OCI-LY1 (cell line): ENCODE measurements at regions not wholly inside any gene's neighbourhood (a gene's known extent, or its start where the extent isn't known, plus 50 kb on each side); places are given as distances from the start of the nearest gene placed in this dataset.

Experiments
- CTCF ChIP-seq: fragments of 200-600 bp; sonication (generic), shearing (Covaris generic); IDR thresholded peaks from 2 replicates; pipeline ENCODE4 v1.5.1; 2017; ENCODE audit warnings: mild to moderate bottlenecking, antibody characterized with exemption, low read length, moderate library complexity, mixed read lengths
- EZH2 ChIP-seq: fragments of 200-600 bp; sonication (generic), shearing (Covaris generic); IDR thresholded peaks from 2 replicates; pipeline ENCODE4 v1.8.0; 2017; ENCODE audit warnings: borderline replicate concordance, mixed run types, mild to moderate bottlenecking, antibody characterized with exemption, low read length, moderate library complexity, mixed read lengths

DNA sequence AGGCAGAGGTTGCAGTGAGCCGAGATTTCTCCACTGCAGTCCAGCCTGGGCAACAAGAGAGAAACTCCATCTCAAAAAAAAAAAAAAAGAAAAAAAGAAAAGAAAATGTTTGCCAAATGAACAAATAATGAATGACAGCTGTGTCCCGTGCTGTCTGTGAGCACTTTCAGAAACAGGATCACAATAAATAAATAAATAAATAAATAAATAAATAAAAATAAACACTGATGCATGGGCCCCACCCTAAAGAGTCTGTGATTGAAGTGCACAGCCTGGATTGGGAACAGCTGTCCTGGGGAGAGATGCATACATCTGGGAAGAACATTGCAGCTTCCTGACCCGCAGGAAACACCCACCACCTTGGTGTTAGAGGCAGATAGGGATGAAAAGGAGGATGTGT lies 123.6 kb downstream of the NPTX2 start:
- TF ChIP-seq CTCF (no peak), EZH2 (no peak)
